LNCAP (cell line): ENCODE measurements at regions not wholly inside any gene's neighbourhood (a gene's known extent, or its start where the extent isn't known, plus 50 kb on each side); places are given as distances from the start of the nearest gene placed in this dataset.

Experiments used
- CTCF ChIP-seq: fragments of 450-650 bp; IDR thresholded peaks from 2 replicates; pipeline ENCODE4 v1.5.1; 2017; ENCODE audit warnings: mild to moderate bottlenecking

GRCh38 chr3:145088917-145089316 is 1072.1 kb downstream of the PLOD2 start:
- no peak for TF ChIP-seq CTCF

GRCh38 chr3:145089337-145089736 is 1071.6 kb downstream of the PLOD2 start:
- no peak for TF ChIP-seq CTCF

- TF ChIP-seq CTCF, result no peak
These were observed 1066.5 kb downstream of the PLOD2 start for GRCh38 chr3:145094355-145094941.

GRCh38 chr3:145116769-145117168 is 1044.2 kb downstream of the PLOD2 start:
- TF ChIP-seq CTCF, result no peak

GRCh38 chr3:145118303-145118702 is 1042.7 kb downstream of the PLOD2 start:
- TF ChIP-seq CTCF, result no peak

- no peak for TF ChIP-seq CTCF
These were observed 1035.9 kb downstream of the PLOD2 start for GRCh38 chr3:145124900-145125678.

GRCh38 chr3:145133281-145133680 is 1027.7 kb downstream of the PLOD2 start:
- TF ChIP-seq CTCF, result no peak
